ENCODE measurements at regions not wholly inside any gene's neighbourhood (a gene's known extent, or its start where the extent isn't known, plus 50 kb on each side); places are given as distances from the start of the nearest gene placed in this dataset.

GRCh38 chr4:42315231-42315630 is 82.1 kb upstream of the SHISA3 start:
- H3K36me3 ChIP-seq: no peaks in the 10 kb centered on the region
- no peak for DNase-seq (ENCODE audit: low spot score in 2 of 2)
- no peaks in the 10 kb centered on the region for H3K9me3 ChIP-seq
- no peaks in the 10 kb centered on the region for H3K27me3 ChIP-seq
- no peak overlapping the region for H3K4me3 ChIP-seq
- no peak overlapping the region for H3K27ac ChIP-seq
- no peaks in the 10 kb centered on the region for H3K4me1 ChIP-seq
- intact Hi-C loops (cut with DNase I): no loop called here
- no peak for TF ChIP-seq CTCF (IDR thresholded peaks at IDR 0.05)

GRCh38 chr4:42320822-42321388 is 76.4 kb upstream of the SHISA3 start:
- Histone ChIP-seq H3K4me1 (no peaks in the 10 kb centered on the region), H3K9me3 (no peaks in the 10 kb centered on the region), H3K36me3 (no peaks in the 10 kb centered on the region), H3K27me3 (no peaks in the 10 kb centered on the region), H3K4me3 (no peak overlapping the region), H3K27ac (no peak overlapping the region)
- intact Hi-C loops (cut with DNase I): no loop called here
- TF ChIP-seq CTCF (IDR thresholded peaks at IDR 0.05): no peak
- DNase-seq (ENCODE audit: low spot score in 2 of 2): no peak

GRCh38 chr4:42326040-42326439 is 71.2 kb upstream of the SHISA3 start:
- no peak for DNase-seq (ENCODE audit: low spot score in 2 of 2)
- Histone ChIP-seq H3K27ac (no peak overlapping the region), H3K36me3 (no peaks in the 10 kb centered on the region), H3K27me3 (no peaks in the 10 kb centered on the region), H3K9me3 (no peaks in the 10 kb centered on the region), H3K4me3 (no peak overlapping the region), H3K4me1 (no peaks in the 10 kb centered on the region)
- no peak for TF ChIP-seq CTCF (IDR thresholded peaks at IDR 0.05)
- intact Hi-C loops (cut with DNase I): no loop called here

- Histone ChIP-seq H3K27me3 (no peaks in the 10 kb centered on the region), H3K4me3 (no peak overlapping the region), H3K4me1 (no peaks in the 10 kb centered on the region), H3K27ac (no peak overlapping the region), H3K36me3 (no peaks in the 10 kb centered on the region), H3K9me3 (no peaks in the 10 kb centered on the region)
- intact Hi-C loops (cut with DNase I): no loop called here
- no peak for TF ChIP-seq CTCF (IDR thresholded peaks at IDR 0.05)
- no peak for DNase-seq (ENCODE audit: low spot score in 2 of 2)
Observed at GRCh38 chr4:42326524-42326923, 70.8 kb upstream of the SHISA3 start.

- Histone ChIP-seq H3K36me3 (no peaks in the 10 kb centered on the region), H3K27ac (no peak overlapping the region), H3K9me3 (no peaks in the 10 kb centered on the region), H3K27me3 (no peaks in the 10 kb centered on the region), H3K4me3 (no peak overlapping the region), H3K4me1 (no peaks in the 10 kb centered on the region)
- TF ChIP-seq CTCF (IDR thresholded peaks at IDR 0.05): no peak
- intact Hi-C loops (cut with DNase I): no loop called here
- no peak for DNase-seq (ENCODE audit: low spot score in 2 of 2)
Observed at GRCh38 chr4:42327323-42327722, 70.0 kb upstream of the SHISA3 start.

GRCh38 chr4:42328978-42329377 is 68.3 kb upstream of the SHISA3 start:
- Histone ChIP-seq H3K4me1 (no peaks in the 10 kb centered on the region), H3K27me3 (no peaks in the 10 kb centered on the region), H3K36me3 (no peaks in the 10 kb centered on the region), H3K4me3 (no peak overlapping the region), H3K27ac (no peak overlapping the region), H3K9me3 (no peaks in the 10 kb centered on the region)
- intact Hi-C loops (cut with DNase I): no loop called here
- DNase-seq (ENCODE audit: low spot score in 2 of 2): no peak
- TF ChIP-seq CTCF (IDR thresholded peaks at IDR 0.05): no peak
